Large intestine (tissue), 3 donors: ENCODE measurements at regions not wholly inside any gene's neighbourhood (a gene's known extent, or its start where the extent isn't known, plus 50 kb on each side); places are given as distances from the start of the nearest gene placed in this dataset.
"Not testable (repeated sequence)": the region's sequence is repeated elsewhere in the genome, so short reads cannot be mapped to it uniquely, and the experiment has no call there.

Source experiments
- DNase-seq, 2 donors: peaks; one replicate each; pipeline versions ENCODE4 v3.0.0 to v3.0.0-alpha.2; 2013
- H3K27ac ChIP-seq: one replicate; pipeline ENCODE4 v1.5.1; 2013; ENCODE audit warnings: low read length
- H3K27me3 ChIP-seq: 2 replicates; pipeline ENCODE4 v1.6.1; 2013; ENCODE audit warnings: low read length; ENCODE audit not compliant: control insufficient read depth, insufficient read depth
- H3K36me3 ChIP-seq: 2 replicates; pipeline ENCODE4 v1.6.1; 2013; ENCODE audit warnings: low read length; ENCODE audit not compliant: control insufficient read depth, insufficient read depth
- H3K4me1 ChIP-seq: one replicate; pipeline ENCODE4 v1.6.1; 2013; ENCODE audit warnings: low read length; ENCODE audit not compliant: control insufficient read depth, insufficient read depth
- H3K4me3 ChIP-seq: one replicate; pipeline ENCODE4 v1.5.1; 2013; ENCODE audit warnings: low read length
- H3K9me3 ChIP-seq: one replicate; pipeline ENCODE4 v1.6.1; 2013; ENCODE audit warnings: mild to moderate bottlenecking, low read depth, low read length, moderate library complexity; ENCODE audit not compliant: control insufficient read depth
- WGBS: methylation state at CpG from one replicate; pipeline ENCODE4 v1.1.5; 2013; ENCODE audit warnings: low lambda C conversion rate; ENCODE audit not compliant: insufficient coverage; 5-methylcytosine and 5-hydroxymethylcytosine counted together

- DNase-seq = no peak
- no peaks in the 10 kb centered on the region for H3K36me3 ChIP-seq
- no CpG with 5 or more reads among the region's 2 CpGs for WGBS
- no peaks in the 10 kb centered on the region for H3K9me3 ChIP-seq
- H3K27me3 ChIP-seq = peaks cover 2% of the 10 kb centered on the region
- H3K4me1 ChIP-seq = no peaks in the 10 kb centered on the region
- no peak overlapping the region for H3K27ac ChIP-seq
- no peak overlapping the region for H3K4me3 ChIP-seq
These were observed 457.1 kb downstream of the MFSD1 start for GRCh38 chr3:159258934-159259333.

GRCh38 chr3:159260049-159260662 lies 458.3 kb downstream of the MFSD1 start:
- Histone ChIP-seq H3K4me1 (no peaks in the 10 kb centered on the region), H3K9me3 (no peaks in the 10 kb centered on the region), H3K27me3 (peaks cover 2% of the 10 kb centered on the region), H3K27ac (no peak overlapping the region), H3K36me3 (no peaks in the 10 kb centered on the region), H3K4me3 (no peak overlapping the region)
- peak; percentile 16 to 29 for DNase-seq
- no CpG with 5 or more reads among the region's 5 CpGs for WGBS

- H3K4me3 ChIP-seq, H3K36me3 ChIP-seq, H3K27me3 ChIP-seq, H3K27ac ChIP-seq, H3K4me1 ChIP-seq, DNase-seq, H3K9me3 ChIP-seq: not testable (repeated sequence)
- WGBS = no CpG with 5 or more reads among the region's 4 CpGs
These were observed 459.5 kb downstream of the MFSD1 start for GRCh38 chr3:159261333-159261732.

- Histone ChIP-seq H3K4me3 (no peak overlapping the region), H3K4me1 (no peaks in the 10 kb centered on the region), H3K27me3 (peaks cover 2% of the 10 kb centered on the region), H3K9me3 (no peaks in the 10 kb centered on the region), H3K36me3 (no peaks in the 10 kb centered on the region), H3K27ac (no peak overlapping the region)
- no peak for DNase-seq
- WGBS = no CpG with 5 or more reads among the region's 6 CpGs
These were observed 462.1 kb downstream of the MFSD1 start for GRCh38 chr3:159263750-159264553.

- no peak overlapping the region for H3K4me3 ChIP-seq
- H3K27ac ChIP-seq = no peak overlapping the region
- WGBS = 80% methylated on average over 1 of the region's 2 CpGs
- no peak for DNase-seq
- H3K36me3 ChIP-seq = no peaks in the 10 kb centered on the region
- no peaks in the 10 kb centered on the region for H3K4me1 ChIP-seq
- no peaks in the 10 kb centered on the region for H3K9me3 ChIP-seq
- H3K27me3 ChIP-seq = peaks cover 2% of the 10 kb centered on the region
These were observed 463.9 kb downstream of the MFSD1 start for GRCh38 chr3:159265705-159266104.

- Histone ChIP-seq H3K4me3 (no peak overlapping the region), H3K9me3 (no peaks in the 10 kb centered on the region), H3K27ac (no peak overlapping the region), H3K27me3 (no peaks in the 10 kb centered on the region), H3K36me3 (no peaks in the 10 kb centered on the region), H3K4me1 (no peaks in the 10 kb centered on the region)
- 80% methylated on average over 1 of the region's 6 CpGs for WGBS
- DNase-seq = no peak
These were observed 464.9 kb downstream of the MFSD1 start for GRCh38 chr3:159266779-159267178.

GRCh38 chr3:159271799-159272512 lies 470.1 kb downstream of the MFSD1 start:
- Histone ChIP-seq H3K9me3 (no peaks in the 10 kb centered on the region), H3K4me1 (no peaks in the 10 kb centered on the region), H3K36me3 (no peaks in the 10 kb centered on the region), H3K27me3 (no peaks in the 10 kb centered on the region), H3K27ac (no peak overlapping the region), H3K4me3 (no peak overlapping the region)
- no CpG with 5 or more reads among the region's 2 CpGs for whole genome bisulfite sequencing
- DNase-seq = no peak

GRCh38 chr3:159273070-159273469 lies 471.2 kb downstream of the MFSD1 start:
- Histone ChIP-seq H3K4me3 (no peak overlapping the region), H3K4me1 (no peaks in the 10 kb centered on the region), H3K36me3 (no peaks in the 10 kb centered on the region), H3K27ac (no peak overlapping the region), H3K27me3 (no peaks in the 10 kb centered on the region), H3K9me3 (no peaks in the 10 kb centered on the region)
- WGBS = no CpG with 5 or more reads among the region's 5 CpGs
- no peak for DNase-seq

- Histone ChIP-seq H3K4me3 (no peak overlapping the region), H3K27ac (no peak overlapping the region), H3K36me3 (no peaks in the 10 kb centered on the region), H3K27me3 (no peaks in the 10 kb centered on the region), H3K9me3 (no peaks in the 10 kb centered on the region), H3K4me1 (no peaks in the 10 kb centered on the region)
- WGBS = 30% methylated on average over 2 of the region's 6 CpGs
- DNase-seq = peak in 1 of 2 donors; percentile 8
These were observed 471.8 kb downstream of the MFSD1 start for GRCh38 chr3:159273608-159274007.

GRCh38 chr3:159275741-159276140 lies 473.9 kb downstream of the MFSD1 start:
- H3K4me3 ChIP-seq = no peak overlapping the region
- H3K27ac ChIP-seq = no peak overlapping the region
- no CpG with 5 or more reads among the region's 1 CpG for WGBS
- H3K4me1 ChIP-seq = no peaks in the 10 kb centered on the region
- no peaks in the 10 kb centered on the region for H3K36me3 ChIP-seq
- no peaks in the 10 kb centered on the region for H3K27me3 ChIP-seq
- DNase-seq = no peak
- H3K9me3 ChIP-seq = no peaks in the 10 kb centered on the region
